ENCODE measurements at regions not wholly inside any gene's neighbourhood (a gene's known extent, or its start where the extent isn't known, plus 50 kb on each side); places are given as distances from the start of the nearest gene placed in this dataset.

GRCh38 chr6:43849844-43850243, 79.8 kb downstream of the VEGFA start:
- peaks cover 0 to 8% (median 6%) of the 10 kb centered on the region in 5 donors for H3K4me1 ChIP-seq (ENCODE audit: control insufficient read depth in 5 of 5, insufficient read depth in 5 of 5, low read length in 5 of 5)

GRCh38 chr6:43848671-43849391, 78.8 kb downstream of the VEGFA start:
- Histone ChIP-seq H3K9ac (ENCODE audit: low read length in 5 of 5) (no peak overlapping the region), H3K4me1 (ENCODE audit: control insufficient read depth in 5 of 5, insufficient read depth in 5 of 5, low read length in 5 of 5) (peaks cover 0 to 8% (median 6%) of the 10 kb centered on the region in 5 donors), H3K4me3 (ENCODE audit: low read depth in 1 of 5, low read length in 5 of 5) (no peak overlapping the region), H3K36me3 (ENCODE audit: control insufficient read depth in 5 of 5, insufficient read depth in 5 of 5, low read length in 5 of 5) (no peaks in the 10 kb centered on the region), H3K9me3 (ENCODE audit: control insufficient read depth in 5 of 5, low read length in 5 of 5) (no peaks in the 10 kb centered on the region), H3K27me3 (ENCODE audit: control insufficient read depth in 5 of 5, insufficient read depth in 4 of 5, low read length in 5 of 5) (no peaks in the 10 kb centered on the region), H3K27ac (ENCODE audit: low read depth, low read length) (no peak overlapping the region)

More at GRCh38 chr6:43849844-43850243, 79.8 kb downstream of the VEGFA start:
- no peaks in the 10 kb centered on the region for H3K27me3 ChIP-seq (ENCODE audit: control insufficient read depth in 5 of 5, insufficient read depth in 4 of 5, low read length in 5 of 5)
- H3K36me3 ChIP-seq (ENCODE audit: control insufficient read depth in 5 of 5, insufficient read depth in 5 of 5, low read length in 5 of 5), result no peaks in the 10 kb centered on the region
- no peak overlapping the region for H3K27ac ChIP-seq (ENCODE audit: low read depth, low read length)
- no peak overlapping the region for H3K9ac ChIP-seq (ENCODE audit: low read length in 5 of 5)
- no peak overlapping the region for H3K4me3 ChIP-seq (ENCODE audit: low read depth in 1 of 5, low read length in 5 of 5)
- no peaks in the 10 kb centered on the region for H3K9me3 ChIP-seq (ENCODE audit: control insufficient read depth in 5 of 5, low read length in 5 of 5)

- H3K36me3 ChIP-seq (ENCODE audit: control insufficient read depth in 5 of 5, insufficient read depth in 5 of 5, low read length in 5 of 5), result no peaks in the 10 kb centered on the region
- peaks cover 0 to 8% (median 6%) of the 10 kb centered on the region in 5 donors for H3K4me1 ChIP-seq (ENCODE audit: control insufficient read depth in 5 of 5, insufficient read depth in 5 of 5, low read length in 5 of 5)
- no peak overlapping the region for H3K9ac ChIP-seq (ENCODE audit: low read length in 5 of 5)
- no peaks in the 10 kb centered on the region for H3K27me3 ChIP-seq (ENCODE audit: control insufficient read depth in 5 of 5, insufficient read depth in 4 of 5, low read length in 5 of 5)
- H3K27ac ChIP-seq (ENCODE audit: low read depth, low read length), result no peak overlapping the region
- no peaks in the 10 kb centered on the region for H3K9me3 ChIP-seq (ENCODE audit: control insufficient read depth in 5 of 5, low read length in 5 of 5)
- H3K4me3 ChIP-seq (ENCODE audit: low read depth in 1 of 5, low read length in 5 of 5), result no peak overlapping the region
Observed at GRCh38 chr6:43847741-43848630, 78.0 kb downstream of the VEGFA start.

GRCh38 chr6:43846556-43846955, 76.5 kb downstream of the VEGFA start:
- Histone ChIP-seq H3K9ac (ENCODE audit: low read length in 5 of 5) (no peak overlapping the region), H3K36me3 (ENCODE audit: control insufficient read depth in 5 of 5, insufficient read depth in 5 of 5, low read length in 5 of 5) (no peaks in the 10 kb centered on the region), H3K27ac (ENCODE audit: low read depth, low read length) (no peak overlapping the region), H3K4me3 (ENCODE audit: low read depth in 1 of 5, low read length in 5 of 5) (no peak overlapping the region), H3K9me3 (ENCODE audit: control insufficient read depth in 5 of 5, low read length in 5 of 5) (no peaks in the 10 kb centered on the region), H3K4me1 (ENCODE audit: control insufficient read depth in 5 of 5, insufficient read depth in 5 of 5, low read length in 5 of 5) (peaks cover 0 to 8% (median 4%) of the 10 kb centered on the region in 5 donors), H3K27me3 (ENCODE audit: control insufficient read depth in 5 of 5, insufficient read depth in 4 of 5, low read length in 5 of 5) (no peaks in the 10 kb centered on the region)

- Histone ChIP-seq H3K9me3 (ENCODE audit: control insufficient read depth in 5 of 5, low read length in 5 of 5) (no peaks in the 10 kb centered on the region), H3K27me3 (ENCODE audit: control insufficient read depth in 5 of 5, insufficient read depth in 4 of 5, low read length in 5 of 5) (no peaks in the 10 kb centered on the region), H3K27ac (ENCODE audit: low read depth, low read length) (no peak overlapping the region), H3K9ac (ENCODE audit: low read length in 5 of 5) (no peak overlapping the region), H3K4me1 (ENCODE audit: control insufficient read depth in 5 of 5, insufficient read depth in 5 of 5, low read length in 5 of 5) (no peaks in the 10 kb centered on the region), H3K4me3 (ENCODE audit: low read depth in 1 of 5, low read length in 5 of 5) (no peak overlapping the region), H3K36me3 (ENCODE audit: control insufficient read depth in 5 of 5, insufficient read depth in 5 of 5, low read length in 5 of 5) (no peaks in the 10 kb centered on the region)
Observed at GRCh38 chr6:43845646-43846045, 75.6 kb downstream of the VEGFA start.

- Histone ChIP-seq H3K36me3 (ENCODE audit: control insufficient read depth in 5 of 5, insufficient read depth in 5 of 5, low read length in 5 of 5) (no peaks in the 10 kb centered on the region), H3K9me3 (ENCODE audit: control insufficient read depth in 5 of 5, low read length in 5 of 5) (no peaks in the 10 kb centered on the region), H3K4me1 (ENCODE audit: control insufficient read depth in 5 of 5, insufficient read depth in 5 of 5, low read length in 5 of 5) (peaks cover 0 to 6% (median 3%) of the 10 kb centered on the region in 5 donors), H3K4me3 (ENCODE audit: low read depth in 1 of 5, low read length in 5 of 5) (no peak overlapping the region), H3K27me3 (ENCODE audit: control insufficient read depth in 5 of 5, insufficient read depth in 4 of 5, low read length in 5 of 5) (no peaks in the 10 kb centered on the region), H3K27ac (ENCODE audit: low read depth, low read length) (no peak overlapping the region), H3K9ac (ENCODE audit: low read length in 5 of 5) (no peak overlapping the region)
Observed at GRCh38 chr6:43843669-43844171, 73.7 kb downstream of the VEGFA start.

GRCh38 chr6:43843097-43843645, 73.2 kb downstream of the VEGFA start:
- H3K27ac ChIP-seq (ENCODE audit: low read depth, low read length), result no peak overlapping the region
- no peak overlapping the region for H3K4me3 ChIP-seq (ENCODE audit: low read depth in 1 of 5, low read length in 5 of 5)
- no peaks in the 10 kb centered on the region for H3K36me3 ChIP-seq (ENCODE audit: control insufficient read depth in 5 of 5, insufficient read depth in 5 of 5, low read length in 5 of 5)
- H3K9ac ChIP-seq (ENCODE audit: low read length in 5 of 5), result no peak overlapping the region
- no peaks in the 10 kb centered on the region for H3K27me3 ChIP-seq (ENCODE audit: control insufficient read depth in 5 of 5, insufficient read depth in 4 of 5, low read length in 5 of 5)
- no peaks in the 10 kb centered on the region for H3K9me3 ChIP-seq (ENCODE audit: control insufficient read depth in 5 of 5, low read length in 5 of 5)
- peaks cover 0 to 11% (median 8%) of the 10 kb centered on the region in 5 donors for H3K4me1 ChIP-seq (ENCODE audit: control insufficient read depth in 5 of 5, insufficient read depth in 5 of 5, low read length in 5 of 5)

- H3K4me3 ChIP-seq (ENCODE audit: low read depth in 1 of 5, low read length in 5 of 5), result no peak overlapping the region
- H3K9me3 ChIP-seq (ENCODE audit: control insufficient read depth in 5 of 5, low read length in 5 of 5), result no peaks in the 10 kb centered on the region
- H3K36me3 ChIP-seq (ENCODE audit: control insufficient read depth in 5 of 5, insufficient read depth in 5 of 5, low read length in 5 of 5), result no peaks in the 10 kb centered on the region
- peaks cover 0 to 19% (median 13%) of the 10 kb centered on the region in 5 donors for H3K4me1 ChIP-seq (ENCODE audit: control insufficient read depth in 5 of 5, insufficient read depth in 5 of 5, low read length in 5 of 5)
- H3K27ac ChIP-seq (ENCODE audit: low read depth, low read length), result no peak overlapping the region
- no peaks in the 10 kb centered on the region for H3K27me3 ChIP-seq (ENCODE audit: control insufficient read depth in 5 of 5, insufficient read depth in 4 of 5, low read length in 5 of 5)
- no peak overlapping the region for H3K9ac ChIP-seq (ENCODE audit: low read length in 5 of 5)
Observed at GRCh38 chr6:43842231-43842794, 72.3 kb downstream of the VEGFA start.

GRCh38 chr6:43840490-43841218, 70.6 kb downstream of the VEGFA start:
- peaks cover 0 to 19% (median 13%) of the 10 kb centered on the region in 5 donors for H3K4me1 ChIP-seq (ENCODE audit: control insufficient read depth in 5 of 5, insufficient read depth in 5 of 5, low read length in 5 of 5)
- H3K9ac ChIP-seq (ENCODE audit: low read length in 5 of 5), result no peak overlapping the region
- no peaks in the 10 kb centered on the region for H3K36me3 ChIP-seq (ENCODE audit: control insufficient read depth in 5 of 5, insufficient read depth in 5 of 5, low read length in 5 of 5)
- H3K27ac ChIP-seq (ENCODE audit: low read depth, low read length), result no peak overlapping the region
- H3K9me3 ChIP-seq (ENCODE audit: control insufficient read depth in 5 of 5, low read length in 5 of 5), result no peaks in the 10 kb centered on the region
- H3K27me3 ChIP-seq (ENCODE audit: control insufficient read depth in 5 of 5, insufficient read depth in 4 of 5, low read length in 5 of 5), result no peaks in the 10 kb centered on the region
- no peak overlapping the region for H3K4me3 ChIP-seq (ENCODE audit: low read depth in 1 of 5, low read length in 5 of 5)
